ENCODE measurements at regions not wholly inside any gene's neighbourhood (a gene's known extent, or its start where the extent isn't known, plus 50 kb on each side); places are given as distances from the start of the nearest gene placed in this dataset.

GRCh38 chr21:27447843-27448242, 481.0 kb upstream of the ADAMTS5 start:
- no peak for DNase-seq

DNA sequence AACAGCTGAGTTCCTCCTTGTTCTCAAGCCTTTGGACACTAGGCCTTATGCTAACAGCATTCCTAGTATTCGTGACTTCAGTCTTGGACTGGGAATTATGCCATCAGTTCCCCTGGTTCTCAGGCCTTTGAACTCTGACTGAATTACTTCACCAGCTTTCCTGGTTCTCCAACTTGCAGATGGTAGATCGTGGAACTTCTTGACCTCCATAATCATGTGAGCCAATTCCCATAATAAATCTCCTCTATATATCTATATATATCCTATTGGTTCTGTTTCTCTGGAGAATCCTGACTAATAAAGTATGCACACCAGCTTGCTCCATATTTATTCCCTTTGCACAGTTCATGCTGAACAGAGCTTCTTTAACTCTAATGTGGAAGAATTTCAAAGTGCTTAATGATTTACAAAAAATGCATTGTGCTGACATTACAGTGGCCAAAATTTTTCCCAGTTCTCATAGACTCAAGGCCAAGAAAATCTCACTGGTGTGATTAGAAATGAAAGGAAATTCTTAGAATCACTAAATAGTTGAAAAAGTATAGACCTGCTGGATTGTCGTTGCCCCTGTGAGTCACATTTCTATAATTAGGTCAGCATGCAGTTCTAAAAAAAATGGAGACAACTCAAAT, 462.9 kb upstream of the ADAMTS5 start:
- DNase-seq, result no peak

DNA sequence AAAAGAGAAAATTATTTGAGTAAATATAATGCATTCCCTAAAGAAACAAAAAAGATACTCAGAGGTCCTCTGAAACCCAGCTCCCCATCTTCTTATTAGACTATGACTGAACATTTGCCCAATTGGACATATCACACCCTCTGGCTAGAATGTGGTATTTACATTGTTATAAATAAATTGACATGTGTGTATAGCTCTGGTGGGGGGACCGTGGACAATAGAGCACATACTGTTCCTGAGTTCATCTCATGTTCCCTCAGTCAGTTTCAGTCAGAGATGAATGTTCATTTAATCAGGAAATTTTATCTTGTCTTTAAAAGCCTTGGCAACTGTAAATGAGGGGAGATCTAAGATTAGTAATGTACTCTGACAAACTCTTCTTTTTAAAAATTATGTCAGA, 459.3 kb upstream of the ADAMTS5 start:
- DNase-seq, result no peak

GRCh38 chr21:27425574-27425973, 458.7 kb upstream of the ADAMTS5 start:
- no peak for DNase-seq

DNA sequence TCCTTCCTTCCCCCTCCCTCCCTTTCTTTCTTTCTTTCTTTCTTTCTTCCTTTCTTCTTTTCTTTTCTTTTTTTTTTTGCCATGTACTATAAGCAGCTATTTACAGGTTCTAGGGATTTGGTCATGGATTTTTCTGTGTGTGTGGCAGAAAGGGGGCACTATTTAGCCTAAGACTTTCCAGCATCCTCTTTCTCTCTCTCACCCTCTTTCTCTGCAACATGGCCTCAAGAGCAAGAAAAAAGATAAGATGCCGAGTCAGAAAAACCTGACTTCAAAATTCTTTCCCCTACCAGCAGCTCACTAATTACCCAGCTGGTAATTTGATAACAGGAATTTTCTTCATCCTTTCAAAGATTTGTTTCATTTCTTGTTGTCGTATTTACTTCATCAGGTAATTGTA, 458.3 kb upstream of the ADAMTS5 start:
- DNase-seq, result no peak

DNA sequence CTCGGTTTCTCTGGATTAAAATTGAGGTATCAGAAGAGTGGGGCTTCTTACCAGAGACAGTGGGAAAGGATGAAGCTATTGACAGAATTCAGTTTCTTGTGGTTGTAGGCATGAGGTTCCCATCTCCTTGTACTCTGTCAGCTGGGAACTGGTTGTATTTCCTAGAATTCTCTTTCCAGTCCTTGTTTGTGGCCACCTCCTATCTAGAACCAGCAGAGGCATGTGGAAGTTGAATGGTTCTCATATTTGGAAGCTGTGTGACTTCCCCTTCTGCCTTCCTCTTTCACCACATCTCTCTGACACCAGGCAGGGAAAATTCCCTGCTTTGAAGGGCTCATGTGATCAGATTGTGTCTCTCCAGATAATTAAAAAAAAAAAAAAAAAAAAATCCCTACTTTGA, 457.7 kb upstream of the ADAMTS5 start:
- no peak for DNase-seq

- no peak for DNase-seq
Observed at GRCh38 chr21:27423906-27424595, 457.2 kb upstream of the ADAMTS5 start.

GRCh38 chr21:27423038-27423437, 456.1 kb upstream of the ADAMTS5 start:
- DNase-seq, result no peak

- no peak for DNase-seq
Observed at GRCh38 chr21:27422435-27422834, 455.5 kb upstream of the ADAMTS5 start.

- DNase-seq, result no peak
Observed at GRCh38 chr21:27421654-27422053, 454.8 kb upstream of the ADAMTS5 start.

DNA sequence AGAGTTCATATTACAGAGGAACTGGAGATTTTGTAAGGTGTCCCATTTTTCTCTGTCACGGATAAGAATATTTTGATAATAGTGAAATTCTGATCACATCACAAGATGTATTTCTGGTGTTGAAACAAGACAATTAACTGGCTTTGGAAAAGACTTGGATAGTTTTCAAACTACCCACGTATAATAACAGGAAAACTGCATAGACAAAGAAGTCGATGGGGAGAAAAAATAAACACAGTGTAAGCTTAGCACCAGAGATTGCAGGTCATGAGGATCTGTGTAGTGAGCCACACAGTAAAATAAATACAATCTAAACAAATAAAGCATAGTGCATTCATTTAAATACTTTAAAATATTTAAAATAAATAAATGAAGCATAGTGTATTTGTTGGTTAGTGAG, 452.3 kb upstream of the ADAMTS5 start:
- no peak for DNase-seq

- no peak for DNase-seq
Observed at GRCh38 chr21:27418346-27418745, 451.5 kb upstream of the ADAMTS5 start.

DNA sequence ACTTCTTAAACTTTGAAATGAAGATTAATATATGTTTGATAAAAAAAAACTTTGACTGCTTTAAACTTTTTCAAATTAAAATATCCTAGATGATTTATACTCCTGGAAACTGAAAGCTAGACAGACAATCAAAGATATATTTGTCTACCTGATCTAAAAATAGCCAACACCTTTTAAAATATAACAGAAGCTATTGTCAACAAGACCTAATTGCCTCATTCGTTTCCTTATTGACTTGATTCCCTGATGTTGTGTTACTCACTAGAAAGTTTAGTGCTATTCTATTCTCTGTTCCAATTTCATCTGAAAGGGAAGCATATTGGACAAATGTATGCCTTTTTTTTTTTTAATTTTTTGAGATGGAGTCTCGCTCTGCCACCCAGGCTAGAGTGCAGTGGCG, 445.6 kb upstream of the ADAMTS5 start:
- no peak for DNase-seq

DNA sequence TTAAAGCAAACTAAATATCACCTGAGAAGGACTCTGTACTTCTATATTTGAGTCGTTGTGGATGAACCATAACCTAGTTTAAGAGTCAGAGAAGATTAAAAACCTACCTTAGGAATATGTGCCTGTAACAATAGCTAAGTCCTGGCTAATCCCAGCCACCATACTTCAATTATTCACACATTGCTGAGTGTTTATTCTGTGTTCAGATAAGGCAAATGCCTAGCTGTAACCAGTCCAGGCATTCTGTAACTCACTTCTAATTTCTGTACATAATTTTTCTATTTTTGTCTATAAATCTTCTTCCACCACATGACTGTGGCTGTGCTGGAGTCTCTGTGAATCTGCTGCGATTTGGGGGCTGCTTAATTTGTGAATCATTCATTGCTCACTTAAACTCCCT, 441.9 kb upstream of the ADAMTS5 start:
- no peak for DNase-seq

DNA sequence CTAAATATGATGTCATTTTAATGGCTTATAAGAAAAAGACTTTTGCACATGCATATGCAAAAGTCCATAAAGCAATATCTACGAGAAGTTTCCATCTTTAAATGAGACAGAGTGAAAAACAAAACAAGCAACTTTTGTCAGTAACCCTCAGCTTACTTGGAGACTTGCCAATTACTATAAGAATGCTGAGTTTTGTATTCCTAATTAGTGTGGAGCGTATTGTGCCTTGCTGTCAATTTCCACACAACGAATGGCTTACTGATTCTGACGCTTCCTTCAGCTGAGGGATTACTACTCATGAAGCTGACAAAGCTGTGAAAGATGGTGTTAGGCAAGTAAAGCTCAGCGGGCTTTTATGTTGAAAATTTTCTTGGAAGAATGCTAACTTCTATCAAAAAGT, 440.4 kb upstream of the ADAMTS5 start:
- DNase-seq, result no peak

DNA sequence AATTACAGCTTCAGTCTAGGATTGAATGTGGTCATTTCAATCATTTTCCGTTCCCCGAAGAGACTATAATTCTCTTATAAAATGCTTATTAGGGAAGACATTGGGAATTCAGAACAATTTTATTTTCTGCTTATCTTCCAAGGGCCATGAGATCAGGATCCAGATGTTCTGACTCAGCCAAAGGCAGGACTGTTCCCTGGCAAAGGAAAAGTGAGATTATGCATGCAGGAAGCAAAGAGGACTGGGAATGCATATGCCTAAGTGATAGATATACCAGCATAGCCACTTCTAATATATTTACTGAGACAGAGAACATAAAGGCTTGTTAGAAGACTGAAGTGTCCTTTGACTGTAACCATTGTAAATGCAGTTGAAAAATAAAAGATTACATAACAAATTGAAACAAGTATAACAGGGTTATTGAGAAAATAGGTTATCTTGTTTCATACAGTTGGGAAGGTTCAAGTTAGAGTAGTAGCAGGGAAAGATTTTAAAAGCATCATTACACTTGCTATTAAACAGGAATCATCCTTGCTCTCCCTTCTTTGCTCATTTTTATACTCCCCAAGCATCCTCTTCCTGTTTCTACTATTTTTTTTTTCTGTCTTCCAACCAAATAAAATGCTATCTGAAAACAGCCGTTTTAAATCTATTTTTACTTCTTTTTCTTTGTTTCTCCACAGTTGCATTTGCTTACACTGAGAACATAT, 439.6 kb upstream of the ADAMTS5 start:
- no peak for DNase-seq

GRCh38 chr21:27403011-27403410, 436.1 kb upstream of the ADAMTS5 start:
- DNase-seq, result no peak

- DNase-seq, result no peak
Observed at GRCh38 chr21:27400045-27400444, 433.2 kb upstream of the ADAMTS5 start.

DNA sequence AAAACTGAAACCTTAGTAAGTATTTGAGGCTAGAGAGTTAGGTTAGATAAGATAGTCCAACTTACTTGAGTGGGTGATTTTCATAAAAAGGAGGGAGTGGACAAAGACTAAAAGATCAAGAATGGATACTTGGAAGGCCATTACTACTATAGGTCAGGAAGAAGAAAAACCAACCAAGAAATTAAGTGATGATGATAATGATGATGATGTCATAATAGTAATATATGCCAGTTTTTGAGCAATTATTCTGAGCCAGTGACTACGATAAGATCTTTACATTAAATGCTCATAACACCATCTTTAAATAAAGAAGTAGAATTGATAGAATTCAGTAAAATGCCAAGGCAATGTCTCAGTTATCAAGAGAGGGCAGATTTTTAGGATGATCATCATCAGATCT, 430.7 kb upstream of the ADAMTS5 start:
- DNase-seq, result no peak

DNA sequence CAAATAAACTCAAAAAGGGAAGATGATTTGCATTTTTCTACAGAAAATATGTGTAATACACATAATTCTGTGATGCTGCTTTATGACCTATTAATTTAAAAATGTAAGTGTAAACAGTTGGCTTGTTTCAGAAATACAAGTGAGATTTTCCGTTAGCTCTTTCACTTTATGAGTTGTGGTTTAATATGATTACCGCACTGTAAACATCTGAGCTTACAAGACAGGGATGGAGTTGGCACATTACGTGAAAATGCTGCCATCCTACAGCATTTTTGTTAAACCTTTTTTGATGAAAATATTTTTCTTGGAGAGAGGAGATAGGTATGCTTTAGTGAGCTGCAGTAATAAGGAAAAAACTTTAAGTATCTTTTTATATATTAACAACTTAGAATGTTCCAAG, 426.8 kb upstream of the ADAMTS5 start:
- no peak for DNase-seq

GRCh38 chr21:27391990-27392389, 425.1 kb upstream of the ADAMTS5 start:
- DNase-seq, result no peak

GRCh38 chr21:27390384-27390783, 423.5 kb upstream of the ADAMTS5 start:
- DNase-seq, result no peak

GRCh38 chr21:27388825-27389224, 421.9 kb upstream of the ADAMTS5 start:
- no peak for DNase-seq

- DNase-seq, result no peak
Observed at GRCh38 chr21:27382404-27382803, 415.5 kb upstream of the ADAMTS5 start.

Measured in activated CD4-positive, alpha-beta T cell treated with anti-CD3 and anti-CD28 coated beads, Interleukin-10, Interleukin-2, amounts not matched to agents 100 ng/mL and 50 ng/mL, durations not matched to agents 16 hours and 8 hours (primary cell).